G401 (cell line): ENCODE measurements at regions not wholly inside any gene's neighbourhood (a gene's known extent, or its start where the extent isn't known, plus 50 kb on each side); places are given as distances from the start of the nearest gene placed in this dataset.

ENCODE experiments used
- DNase-seq: peaks from one replicate; pipeline ENCODE4 v3.0.0-alpha.2; 2015; ENCODE audit warnings: low spot score
- in situ Hi-C: cut with HindIII; loops from 2 replicates; pipeline ENCODE4 v1.10.0; 2016; ENCODE audit warnings: low sequenced_read_pairs, mixed read lengths

- no peak for DNase-seq
- in situ Hi-C loops, result no loop called here
Observed at GRCh38 chr11:128407962-128408361, 179.4 kb downstream of the ETS1 start.

- in situ Hi-C loops, result no loop called here
- DNase-seq, result no peak
Observed at GRCh38 chr11:128405714-128406662, 181.4 kb downstream of the ETS1 start.

- in situ Hi-C loops, result no loop called here
- no peak for DNase-seq
Observed at GRCh38 chr11:128405112-128405511, 182.2 kb downstream of the ETS1 start.

- no peak for DNase-seq
- in situ Hi-C loops, result no loop called here
Observed at GRCh38 chr11:128404437-128404836, 182.9 kb downstream of the ETS1 start.

- DNase-seq, result no peak
- in situ Hi-C loops, result no loop called here
Observed at GRCh38 chr11:128400382-128401203, 186.8 kb downstream of the ETS1 start.

GRCh38 chr11:128399251-128400121 is 187.9 kb downstream of the ETS1 start:
- DNase-seq, result no peak
- in situ Hi-C loops, result no loop called here

- in situ Hi-C loops, result no loop called here
- no peak for DNase-seq
Observed at GRCh38 chr11:128398517-128399250, 188.7 kb downstream of the ETS1 start.

GRCh38 chr11:128397362-128397761 is 190.0 kb downstream of the ETS1 start:
- DNase-seq, result no peak
- in situ Hi-C loops, result no loop called here

- in situ Hi-C loops, result no loop called here
Observed at GRCh38 chr11:128394431-128395089, 192.8 kb downstream of the ETS1 start.

GRCh38 chr11:128392259-128392658 is 195.1 kb downstream of the ETS1 start:
- no peak for DNase-seq
- in situ Hi-C loops, result no loop called here

More at GRCh38 chr11:128394431-128395089, 192.8 kb downstream of the ETS1 start:
- DNase-seq, result no peak

- DNase-seq, result no peak
- in situ Hi-C loops, result no loop called here
Observed at GRCh38 chr11:128391811-128392210, 195.5 kb downstream of the ETS1 start.

- in situ Hi-C loops, result no loop called here
- DNase-seq, result no peak
Observed at GRCh38 chr11:128390246-128390645, 197.1 kb downstream of the ETS1 start.

- in situ Hi-C loops, result no loop called here
Observed at GRCh38 chr11:128389461-128389976, 197.8 kb downstream of the ETS1 start.

GRCh38 chr11:128388206-128388815 is 199.0 kb downstream of the ETS1 start:
- in situ Hi-C loops, result no loop called here
- no peak for DNase-seq

More at GRCh38 chr11:128389461-128389976, 197.8 kb downstream of the ETS1 start:
- DNase-seq, result no peak

- no peak for DNase-seq
- in situ Hi-C loops, result no loop called here
Observed at GRCh38 chr11:128379587-128380580, 207.5 kb downstream of the ETS1 start.

- DNase-seq, result no peak
- in situ Hi-C loops, result no loop called here
Observed at GRCh38 chr11:128375961-128376360, 211.4 kb downstream of the ETS1 start.
